ENCODE measurements at regions not wholly inside any gene's neighbourhood (a gene's known extent, or its start where the extent isn't known, plus 50 kb on each side); places are given as distances from the start of the nearest gene placed in this dataset.

DNA sequence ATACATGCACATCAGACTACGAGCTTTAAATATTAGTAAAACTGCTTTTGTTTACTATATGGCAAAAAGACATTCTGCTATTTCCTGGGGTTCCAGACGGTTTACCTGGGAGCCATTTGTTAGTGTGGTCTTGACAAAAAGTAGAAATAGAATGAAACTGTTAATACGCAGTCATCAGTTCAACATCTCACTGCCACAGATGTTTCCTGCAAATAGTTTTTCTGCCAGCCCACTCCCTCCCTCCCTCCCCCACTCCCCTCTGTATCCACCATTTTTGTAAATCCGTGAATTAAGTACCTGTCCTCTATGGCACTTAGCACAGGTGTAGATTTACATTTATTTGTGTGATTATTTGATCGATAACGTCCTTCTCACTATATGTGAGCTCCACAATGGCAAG is 74.6 kb upstream of the TPK1 start:
- H3K9me3 ChIP-seq (ENCODE audit: low read length), result no peaks in the 10 kb centered on the region
- H3K4me2 ChIP-seq (ENCODE audit: low read length), result no peak overlapping the region
- H2AFZ ChIP-seq (ENCODE audit: low read depth, low read length), result no peak overlapping the region
- H3K4me3 ChIP-seq (ENCODE audit: low read length), result no peak overlapping the region
- no peaks in the 10 kb centered on the region for H3K36me3 ChIP-seq (ENCODE audit: insufficient read depth, low read length)
- no peak overlapping the region for H3K9ac ChIP-seq (ENCODE audit: low read length)
- H3K9me2 ChIP-seq (ENCODE audit: insufficient read depth, low read length), result no peaks in the 10 kb centered on the region
- H3K79me2 ChIP-seq (replicated peaks; ENCODE audit: insufficient read depth, low read length), result no peaks in the 10 kb centered on the region
- TF ChIP-seq MXI1 (conservative IDR thresholded peaks at IDR 0.05; ENCODE audit: poor library complexity, severe bottlenecking) (no peak), EZH2 (IDR thresholded peaks at IDR 0.05; ENCODE audit: borderline replicate concordance, insufficient read depth, low read length, poor library complexity, severe bottlenecking) (no peak), TAF1 (IDR thresholded peaks at IDR 0.05; ENCODE audit: low read depth) (no peak), POLR2AphosphoS5 (IDR thresholded peaks at IDR 0.05) (no peak), SMC3 (conservative IDR thresholded peaks at IDR 0.05; ENCODE audit: poor library complexity) (no peak), RAD21 (conservative IDR thresholded peaks at IDR 0.05) (no peak)
- TF ChIP-seq, protein P1, sequence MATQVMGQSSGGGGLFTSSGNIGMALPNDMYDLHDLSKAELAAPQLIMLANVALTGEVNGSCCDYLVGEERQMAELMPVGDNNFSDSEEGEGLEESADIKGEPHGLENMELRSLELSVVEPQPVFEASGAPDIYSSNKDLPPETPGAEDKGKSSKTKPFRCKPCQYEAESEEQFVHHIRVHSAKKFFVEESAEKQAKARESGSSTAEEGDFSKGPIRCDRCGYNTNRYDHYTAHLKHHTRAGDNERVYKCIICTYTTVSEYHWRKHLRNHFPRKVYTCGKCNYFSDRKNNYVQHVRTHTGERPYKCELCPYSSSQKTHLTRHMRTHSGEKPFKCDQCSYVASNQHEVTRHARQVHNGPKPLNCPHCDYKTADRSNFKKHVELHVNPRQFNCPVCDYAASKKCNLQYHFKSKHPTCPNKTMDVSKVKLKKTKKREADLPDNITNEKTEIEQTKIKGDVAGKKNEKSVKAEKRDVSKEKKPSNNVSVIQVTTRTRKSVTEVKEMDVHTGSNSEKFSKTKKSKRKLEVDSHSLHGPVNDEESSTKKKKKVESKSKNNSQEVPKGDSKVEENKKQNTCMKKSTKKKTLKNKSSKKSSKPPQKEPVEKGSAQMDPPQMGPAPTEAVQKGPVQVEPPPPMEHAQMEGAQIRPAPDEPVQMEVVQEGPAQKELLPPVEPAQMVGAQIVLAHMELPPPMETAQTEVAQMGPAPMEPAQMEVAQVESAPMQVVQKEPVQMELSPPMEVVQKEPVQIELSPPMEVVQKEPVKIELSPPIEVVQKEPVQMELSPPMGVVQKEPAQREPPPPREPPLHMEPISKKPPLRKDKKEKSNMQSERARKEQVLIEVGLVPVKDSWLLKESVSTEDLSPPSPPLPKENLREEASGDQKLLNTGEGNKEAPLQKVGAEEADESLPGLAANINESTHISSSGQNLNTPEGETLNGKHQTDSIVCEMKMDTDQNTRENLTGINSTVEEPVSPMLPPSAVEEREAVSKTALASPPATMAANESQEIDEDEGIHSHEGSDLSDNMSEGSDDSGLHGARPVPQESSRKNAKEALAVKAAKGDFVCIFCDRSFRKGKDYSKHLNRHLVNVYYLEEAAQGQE (IDR thresholded peaks at IDR 0.05; ENCODE audit: borderline replicate concordance), result no peak
- H3F3A ChIP-seq (ENCODE audit: insufficient read depth, low read length, poor library complexity, severe bottlenecking), result no peaks in the 10 kb centered on the region
- no peak overlapping the region for H3K27ac ChIP-seq (ENCODE audit: low read length)
- no peaks in the 10 kb centered on the region for H3K27me3 ChIP-seq (ENCODE audit: insufficient read depth, low read depth, low read length)
- H4K20me1 ChIP-seq (ENCODE audit: insufficient read depth), result no peaks in the 10 kb centered on the region

GRCh38 chr7:144908943-144909556 is 73.2 kb upstream of the TPK1 start:
- H3K27me3 ChIP-seq (ENCODE audit: insufficient read depth, low read depth, low read length), result no peaks in the 10 kb centered on the region

More at GRCh38 chr7:144908943-144909556, 73.2 kb upstream of the TPK1 start:
- no peaks in the 10 kb centered on the region for H3K9me2 ChIP-seq (ENCODE audit: insufficient read depth, low read length)
- H3K9me3 ChIP-seq (ENCODE audit: low read length), result no peaks in the 10 kb centered on the region
- no peak overlapping the region for H2AFZ ChIP-seq (ENCODE audit: low read depth, low read length)
- H3K4me3 ChIP-seq (ENCODE audit: low read length), result no peak overlapping the region
- H3F3A ChIP-seq (ENCODE audit: insufficient read depth, low read length, poor library complexity, severe bottlenecking), result no peaks in the 10 kb centered on the region
- TF ChIP-seq SMC3 (conservative IDR thresholded peaks at IDR 0.05; ENCODE audit: poor library complexity) (no peak), EP300 (conservative IDR thresholded peaks at IDR 0.05; ENCODE audit: poor library complexity, severe bottlenecking) (no peak)
- TF ChIP-seq, protein P1 (IDR thresholded peaks at IDR 0.05; ENCODE audit: borderline replicate concordance), result no peak
- no peaks in the 10 kb centered on the region for H3K79me2 ChIP-seq (replicated peaks; ENCODE audit: insufficient read depth, low read length)
- H3K27ac ChIP-seq (ENCODE audit: low read length), result no peak overlapping the region
- no peak overlapping the region for H3K9ac ChIP-seq (ENCODE audit: low read length)
- no peaks in the 10 kb centered on the region for H3K36me3 ChIP-seq (ENCODE audit: insufficient read depth, low read length)
- H4K20me1 ChIP-seq (ENCODE audit: insufficient read depth), result no peaks in the 10 kb centered on the region
- no peak overlapping the region for H3K4me2 ChIP-seq (ENCODE audit: low read length)

Measured in neural cell (in vitro differentiated cells).